SIG-M5 treated with dmso at 0.1 percent for 504 hours (cell line): ENCODE measurements at regions not wholly inside any gene's neighbourhood (a gene's known extent, or its start where the extent isn't known, plus 50 kb on each side); places are given as distances from the start of the nearest gene placed in this dataset.

Experiments
- DNase-seq: peaks from one replicate; lab custom pipeline; 2025; ENCODE audit not compliant: unreplicated experiment; lab: John Stamatoyannopoulos, UW

DNA sequence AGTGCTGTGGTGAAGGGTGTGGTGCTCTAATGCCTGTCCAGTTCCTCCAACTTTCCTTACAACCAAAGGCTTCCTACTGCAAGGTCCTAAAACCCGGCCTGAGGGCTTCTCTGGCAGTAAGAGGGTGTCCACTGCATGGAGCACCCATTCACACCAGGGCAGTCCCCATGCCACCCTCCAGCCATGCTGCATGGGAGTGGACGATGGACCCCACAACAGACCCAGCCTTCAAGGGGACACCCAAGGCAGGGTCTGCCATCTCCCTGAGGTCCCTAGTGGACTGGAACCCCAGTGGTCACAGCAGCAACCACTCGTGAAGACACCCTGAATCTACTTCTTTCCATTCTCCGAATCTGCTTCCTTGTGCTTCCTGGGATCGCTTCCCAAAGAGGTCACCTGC, 117.6 kb upstream of the SOX1 start:
- no peak for DNase-seq

DNA sequence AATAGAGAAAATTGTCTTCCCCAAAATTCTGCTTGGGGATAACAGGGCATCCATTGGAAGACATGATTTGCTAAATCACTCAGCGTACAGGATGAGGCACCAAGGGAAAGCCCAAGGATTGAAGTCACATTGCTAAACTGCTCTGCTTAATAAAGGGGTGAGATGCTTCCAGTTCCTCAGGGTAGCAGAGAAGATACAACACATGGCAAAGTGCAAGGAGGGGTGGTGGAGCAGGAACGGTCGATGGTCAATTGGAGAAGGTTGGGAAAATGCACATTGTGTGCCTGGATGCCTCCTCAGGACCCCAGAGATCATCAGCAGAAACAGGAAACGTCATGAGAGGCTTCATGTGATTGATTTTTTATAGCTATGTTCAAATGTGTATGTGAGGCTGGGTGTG, 116.3 kb upstream of the SOX1 start:
- DNase-seq = no peak

DNA sequence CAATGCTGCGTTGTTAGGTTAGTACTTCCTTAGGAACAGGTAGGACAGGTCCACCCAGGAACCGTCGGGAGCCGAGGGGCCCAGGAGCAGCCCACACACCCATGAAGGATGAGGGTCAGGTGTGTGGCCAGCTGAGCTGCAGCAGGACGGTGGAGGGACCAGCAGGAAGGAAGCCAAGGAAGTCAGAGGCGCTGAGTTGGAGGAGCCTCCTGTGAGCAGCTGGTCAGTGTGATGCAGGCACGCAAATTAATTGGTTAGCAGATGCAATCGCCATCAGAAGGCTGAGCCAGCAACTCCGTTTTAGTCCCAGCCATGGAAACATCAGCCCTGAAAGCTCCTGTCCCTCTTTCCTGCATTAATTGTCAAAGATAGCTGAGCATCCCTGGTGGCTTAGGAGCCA, 114.9 kb upstream of the SOX1 start:
- no peak for DNase-seq

DNA sequence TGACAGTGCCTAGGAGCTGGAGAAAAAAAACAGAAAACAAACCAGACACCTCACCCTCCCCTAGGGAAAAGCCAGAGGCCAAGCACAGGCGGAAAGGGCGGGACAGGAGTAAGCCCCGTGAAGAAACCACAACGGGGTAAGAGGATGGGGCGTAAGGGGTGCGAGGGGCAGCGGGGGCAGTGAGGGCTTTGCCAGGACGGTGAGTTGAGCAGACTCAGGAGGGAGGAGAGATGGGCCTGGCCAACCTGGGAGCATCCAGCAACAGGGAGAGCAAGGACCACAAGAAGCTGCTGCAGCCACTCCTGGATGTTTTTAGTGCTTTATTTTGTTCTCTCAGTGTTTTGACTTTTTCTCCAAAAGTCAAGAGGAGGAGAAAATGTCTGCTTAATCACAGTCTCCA, 114.1 kb upstream of the SOX1 start:
- DNase-seq = no peak

DNA sequence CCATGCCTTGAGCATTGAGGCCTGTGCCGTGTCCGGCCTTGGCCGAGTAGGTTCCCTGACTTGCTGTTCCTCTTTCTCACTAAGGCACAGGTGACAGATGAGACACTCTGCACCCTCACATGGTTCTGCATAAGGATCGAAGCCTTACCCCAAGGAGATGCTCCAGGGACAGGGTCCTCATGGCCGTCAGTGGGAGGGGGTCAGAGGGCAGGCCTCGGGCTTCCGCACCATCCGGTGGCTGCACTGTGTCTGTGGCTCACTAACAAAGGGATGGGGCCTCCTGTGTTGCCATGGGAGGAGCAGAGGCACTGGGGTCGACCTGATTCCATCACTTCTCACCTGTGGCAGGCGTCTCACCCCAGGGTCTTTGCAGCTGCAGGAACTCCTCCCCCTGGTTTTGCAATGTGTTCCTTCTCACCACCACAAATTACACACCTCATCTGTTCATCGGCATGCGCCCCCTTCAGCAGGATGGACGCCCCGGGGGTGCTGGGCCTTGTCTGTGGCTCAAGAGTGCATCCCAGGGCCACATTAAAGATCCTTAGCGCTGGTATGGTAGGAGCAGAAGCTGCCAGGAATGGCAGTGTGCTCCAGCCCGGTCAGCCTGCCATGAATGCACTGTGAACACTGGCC, 113.3 kb upstream of the SOX1 start:
- DNase-seq = no peak

DNA sequence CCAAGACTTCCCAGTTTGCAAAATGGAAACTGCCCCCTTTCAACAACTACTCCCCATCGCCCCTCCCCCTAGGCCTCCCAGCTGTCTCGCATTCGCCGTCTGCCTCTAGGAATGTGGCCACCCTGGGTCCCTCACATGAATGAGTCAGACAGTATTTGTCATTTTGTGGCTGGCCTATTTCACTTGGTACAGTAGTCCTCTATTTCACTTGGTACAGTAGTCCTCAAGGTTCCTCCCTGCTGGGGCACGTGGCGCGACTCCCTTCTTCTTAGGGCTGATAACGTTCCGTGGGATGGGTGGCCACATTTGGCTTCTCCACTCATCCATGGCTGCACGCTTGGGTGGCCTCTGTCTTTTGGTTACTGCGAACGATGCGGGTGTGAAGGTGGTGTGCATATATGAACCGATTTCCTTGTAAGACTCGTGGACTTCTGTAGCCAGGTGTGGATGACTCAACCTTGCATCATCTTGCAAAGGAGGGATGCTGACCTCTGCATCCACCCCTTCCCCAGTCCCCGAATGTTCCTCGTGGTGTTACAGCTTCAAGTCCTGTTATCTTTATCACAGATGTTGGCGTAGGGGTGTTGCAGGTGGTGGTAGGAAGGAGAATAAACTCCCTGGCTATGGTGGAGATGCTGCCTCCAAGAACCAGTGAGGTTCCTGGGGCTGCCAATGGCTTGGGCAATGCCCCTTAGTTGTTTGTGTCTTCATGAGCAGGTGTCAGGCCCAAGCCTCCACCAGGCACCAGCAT, 112.1 kb upstream of the SOX1 start:
- no peak for DNase-seq

DNA sequence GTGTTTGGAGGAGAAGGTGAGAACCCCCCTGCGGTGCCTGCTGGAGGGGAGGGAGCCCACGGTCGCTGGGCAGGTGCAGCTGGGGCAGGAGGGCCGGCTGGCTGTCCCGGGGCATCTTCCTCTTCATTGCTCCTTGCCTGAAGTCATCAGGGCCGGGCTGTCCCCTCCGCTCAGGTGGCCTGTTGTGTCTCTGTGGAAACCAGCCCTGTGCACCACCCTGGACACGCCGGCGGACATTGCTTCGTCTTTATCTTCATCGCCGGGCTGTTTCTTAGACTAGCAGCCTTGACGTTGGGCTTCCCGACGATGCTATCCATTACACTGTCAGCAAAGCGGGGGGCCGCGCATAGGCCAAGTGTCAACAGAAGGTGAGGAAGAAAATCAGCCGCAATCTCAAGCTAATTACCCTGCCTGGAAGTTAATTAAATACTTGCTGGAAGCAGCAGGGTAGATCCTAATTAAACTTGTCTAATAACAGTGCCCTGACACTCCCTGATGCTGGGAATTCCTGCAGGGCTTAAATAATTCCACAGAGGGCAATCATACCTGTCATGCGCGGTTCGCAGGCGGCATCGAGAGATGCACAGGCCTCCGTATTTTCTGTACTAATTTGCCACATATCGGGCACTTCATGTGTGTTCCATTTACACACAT, 111.4 kb upstream of the SOX1 start:
- no peak for DNase-seq

DNA sequence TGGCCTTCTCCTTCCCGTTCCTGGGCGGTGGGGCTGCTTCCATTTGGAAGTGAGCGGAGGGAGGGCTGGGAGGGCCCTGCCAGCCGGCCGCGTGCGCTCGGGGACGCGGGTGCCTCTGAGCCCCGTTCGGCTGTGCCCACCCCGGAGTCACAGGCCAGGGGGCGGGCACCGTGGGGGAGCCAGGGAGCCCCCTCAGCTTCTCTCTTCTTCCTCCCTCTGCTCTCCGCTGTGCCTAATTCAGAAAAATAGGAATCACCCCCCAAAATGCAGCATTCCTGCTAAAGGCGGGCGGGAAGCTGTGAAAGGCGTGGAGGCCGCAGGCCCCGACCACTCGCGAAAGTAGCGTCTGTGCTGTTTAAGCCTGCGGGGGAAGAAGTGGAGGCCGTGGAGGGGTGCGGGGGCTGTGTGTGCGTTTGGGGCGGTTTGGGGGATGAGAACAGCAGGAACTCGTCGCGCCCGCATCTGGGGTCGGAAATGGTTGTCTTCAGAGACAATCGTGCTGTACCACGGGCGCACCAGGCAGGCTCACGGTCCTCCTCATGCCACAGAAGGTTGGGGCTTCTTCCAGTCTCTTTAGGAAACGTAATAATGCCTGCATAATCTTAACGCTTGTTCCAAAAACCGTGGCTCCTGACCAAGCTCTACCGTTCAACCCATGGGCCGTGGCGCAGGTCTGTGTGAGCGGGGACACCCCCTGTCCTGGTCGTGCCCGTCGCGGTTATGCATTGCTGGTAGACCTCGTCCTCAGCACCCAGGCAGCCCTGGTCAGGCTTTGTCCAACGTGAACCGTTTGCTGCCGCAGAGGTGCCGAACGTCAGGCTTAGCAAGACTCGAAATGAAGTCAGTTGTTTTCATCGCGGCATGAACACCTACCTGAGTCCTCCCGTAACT, 110.4 kb upstream of the SOX1 start:
- DNase-seq = no peak

DNA sequence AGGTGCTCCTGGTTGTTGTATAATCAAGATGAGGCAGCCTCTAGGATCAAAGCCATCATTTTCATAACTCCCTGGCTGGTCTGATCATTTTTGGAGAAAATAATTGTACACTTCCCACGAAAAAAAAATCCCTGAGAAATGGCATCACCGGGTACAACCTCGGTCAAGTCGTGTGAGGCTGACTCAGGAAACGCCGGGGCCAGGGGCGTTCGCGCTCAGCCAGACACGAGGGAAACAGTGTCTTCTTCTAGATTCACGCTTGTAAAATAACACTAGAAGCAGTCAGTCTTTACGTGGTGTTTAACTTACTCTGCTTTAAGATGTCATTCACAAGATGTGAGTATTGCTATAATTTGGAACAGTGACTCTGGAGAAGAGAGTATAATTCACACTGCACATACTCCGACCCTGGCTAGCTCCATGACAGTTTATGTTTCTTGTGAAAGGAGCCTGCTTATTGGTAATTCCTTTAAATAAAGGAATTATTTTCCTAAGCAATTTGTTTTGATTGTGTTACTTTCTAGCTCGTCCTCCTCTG, 109.0 kb upstream of the SOX1 start:
- no peak for DNase-seq

DNA sequence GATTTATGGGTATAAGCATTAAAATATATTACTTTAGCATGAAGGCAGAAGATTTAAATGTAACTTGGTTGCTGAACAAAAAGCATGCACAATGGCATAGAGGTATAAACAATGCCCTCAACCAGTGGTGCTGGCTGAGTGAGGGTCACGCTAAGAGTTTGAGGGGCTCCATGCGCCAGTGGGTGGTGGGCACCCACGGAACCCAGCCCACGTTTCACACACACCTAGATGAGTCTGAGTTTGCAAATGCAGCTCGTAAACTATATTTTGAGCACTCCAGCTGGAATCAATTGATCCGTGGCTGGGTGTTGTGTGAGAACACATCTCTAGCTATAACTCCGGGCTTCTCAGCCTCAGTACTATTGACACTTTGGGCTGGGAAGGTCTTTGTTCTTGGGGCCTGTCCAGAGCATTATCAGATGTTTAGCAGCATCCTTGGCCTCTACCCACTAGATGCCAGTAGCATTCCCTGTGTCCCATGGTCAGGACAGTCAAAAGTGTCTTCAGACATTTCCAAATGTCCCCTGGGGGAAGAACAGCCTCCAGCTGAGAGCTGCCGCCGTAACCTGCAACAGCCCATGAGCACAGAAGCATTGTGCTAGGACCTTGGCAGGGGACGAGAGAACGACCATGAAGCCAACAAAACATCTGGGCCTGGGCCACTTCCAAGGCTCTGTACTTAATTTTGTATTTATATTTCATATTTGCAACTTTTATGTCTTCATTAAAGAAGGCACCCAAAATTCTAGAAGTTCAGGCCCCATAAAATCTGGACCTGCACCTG, 108.1 kb upstream of the SOX1 start:
- no peak for DNase-seq

DNA sequence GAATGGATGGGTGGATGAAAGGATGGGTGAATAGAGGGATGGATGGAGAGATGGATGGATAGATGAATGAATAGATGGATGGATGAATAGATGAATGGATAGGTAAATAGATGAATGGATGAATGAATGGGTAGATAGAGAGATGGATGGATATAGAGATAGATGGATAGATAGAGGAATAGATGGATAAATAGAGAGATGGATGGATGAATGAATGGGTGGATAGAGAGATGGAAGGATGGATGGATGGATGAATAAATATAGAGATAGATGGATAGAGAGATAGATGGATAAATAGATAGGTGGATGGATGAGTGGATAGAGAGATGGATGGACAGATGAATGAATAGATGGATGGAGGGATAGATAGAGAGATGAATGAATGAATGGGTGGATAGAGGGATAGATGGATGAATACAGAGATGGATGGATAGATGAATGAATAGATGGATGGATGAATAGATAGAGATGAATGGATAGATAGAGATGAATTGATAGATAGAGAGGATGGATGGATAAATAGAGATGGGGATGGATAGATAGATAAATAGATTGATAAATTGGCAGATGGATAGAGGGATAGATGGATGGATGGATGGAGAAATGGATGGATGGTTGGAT, 106.7 kb upstream of the SOX1 start:
- DNase-seq = no peak

DNA sequence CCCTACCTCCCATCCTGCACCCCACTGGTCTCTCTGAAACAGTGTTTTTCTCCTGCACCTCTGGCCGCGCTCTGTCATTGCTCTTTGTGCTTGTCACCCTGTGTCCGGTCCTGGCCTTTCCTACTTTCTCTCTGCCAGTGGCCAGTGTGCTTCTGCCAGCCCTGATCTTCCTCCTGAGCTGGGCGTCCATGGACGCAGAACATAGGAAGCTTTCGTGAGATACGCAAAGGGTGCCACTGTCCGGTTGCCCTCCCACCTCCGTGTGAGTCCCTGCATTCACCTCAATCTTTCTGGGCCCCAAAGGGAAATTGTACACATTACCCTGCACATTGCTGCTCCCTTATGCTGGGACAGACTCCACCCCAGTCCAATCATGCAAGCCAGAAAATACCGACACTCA, 105.7 kb upstream of the SOX1 start:
- DNase-seq = no peak

DNA sequence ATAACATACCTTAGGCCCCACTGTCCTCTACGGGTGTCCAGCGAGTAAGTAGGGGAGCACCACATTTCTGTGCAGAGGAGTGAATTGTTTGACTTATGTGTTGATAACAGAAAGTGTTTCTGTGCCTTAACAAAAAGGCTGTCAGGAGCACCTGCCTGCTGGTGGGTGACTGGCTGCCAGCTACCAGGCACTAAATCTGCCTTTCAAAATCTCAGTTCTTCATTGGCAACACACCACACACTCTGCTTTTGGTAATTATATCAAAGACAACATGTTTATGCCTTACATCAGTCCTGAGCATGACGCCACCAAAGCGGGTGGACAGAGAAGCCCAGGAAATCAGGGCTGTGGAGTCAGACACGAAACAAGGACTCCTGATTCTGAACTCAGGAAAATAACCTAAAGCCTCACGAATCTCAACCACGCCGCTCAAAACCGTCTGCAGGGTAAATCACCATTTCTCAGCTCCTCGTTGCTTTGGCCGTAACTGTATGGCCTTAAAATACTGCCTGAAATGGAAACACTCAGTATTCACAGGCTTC, 105.2 kb upstream of the SOX1 start:
- no peak for DNase-seq

DNA sequence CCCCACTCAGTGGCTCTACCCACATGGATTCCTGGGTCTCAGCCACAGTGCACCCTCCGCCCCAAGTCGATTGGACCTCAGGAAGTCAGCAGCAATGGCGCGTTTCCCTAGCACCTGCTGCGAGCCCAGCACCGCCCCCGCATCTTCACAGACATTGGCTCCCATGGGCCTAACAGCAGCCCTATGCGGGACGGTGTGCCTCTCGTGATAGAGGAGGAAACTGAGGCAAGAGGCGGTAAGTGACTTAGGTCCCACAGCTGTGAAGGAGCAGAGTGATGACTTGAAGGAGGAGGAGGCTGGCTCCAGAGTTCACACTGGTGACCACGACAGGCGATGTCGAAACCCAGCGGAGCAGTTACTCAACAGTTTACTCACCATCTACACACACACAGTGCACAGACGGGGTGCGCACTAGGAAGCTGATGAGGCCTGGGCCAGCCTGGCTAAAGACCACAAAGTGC, 104.5 kb upstream of the SOX1 start:
- DNase-seq = peak; percentile 9

DNA sequence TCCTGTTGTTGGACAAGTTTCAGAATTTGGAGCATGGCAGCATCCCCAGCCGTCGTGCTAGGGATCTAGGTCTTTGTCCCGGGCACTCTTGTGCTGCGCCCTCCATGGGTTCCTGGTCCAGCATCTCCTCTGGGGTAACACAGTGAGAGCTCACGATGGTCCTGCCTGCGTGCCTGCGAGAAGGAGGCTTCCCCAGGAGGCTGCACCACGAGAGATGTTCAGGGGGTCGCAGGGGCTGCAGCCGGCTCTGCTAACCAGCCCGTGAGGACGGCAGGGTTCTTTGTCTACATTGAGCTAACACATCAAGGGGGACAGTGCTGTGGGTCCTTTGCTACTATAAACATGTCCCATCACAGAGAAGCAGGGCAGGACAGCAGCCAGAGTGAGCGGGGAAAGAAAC, 103.9 kb upstream of the SOX1 start:
- DNase-seq = no peak

DNA sequence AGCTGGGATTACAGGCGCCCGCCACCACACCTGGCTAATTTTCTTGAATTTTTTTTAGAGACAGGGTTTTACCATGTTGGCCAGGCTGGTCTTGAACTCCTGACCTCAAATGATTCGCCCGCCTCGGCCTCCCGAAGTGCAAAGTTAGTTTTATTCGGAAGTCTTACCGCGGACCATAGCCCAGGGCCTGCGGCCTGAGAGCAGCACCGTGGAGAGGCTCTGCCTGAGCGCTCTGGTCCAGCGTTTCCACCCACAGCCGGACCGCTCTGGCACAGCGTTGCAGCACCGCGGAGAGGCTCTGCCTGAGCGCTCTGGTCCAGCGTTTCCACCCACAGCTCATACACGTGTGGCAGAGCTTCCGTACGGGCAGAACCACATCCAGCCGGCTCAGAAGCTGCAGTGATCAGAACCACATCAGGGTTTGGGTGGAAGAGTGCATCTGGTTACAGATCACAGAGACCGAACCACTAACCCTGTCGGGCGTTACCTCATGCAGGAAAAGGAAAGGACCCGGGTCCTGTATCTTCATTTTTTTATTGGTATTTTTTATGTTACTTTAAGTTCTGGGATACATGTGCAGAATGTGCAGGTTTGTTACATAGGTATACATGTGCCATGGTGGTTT, 102.4 kb upstream of the SOX1 start:
- no peak for DNase-seq

DNA sequence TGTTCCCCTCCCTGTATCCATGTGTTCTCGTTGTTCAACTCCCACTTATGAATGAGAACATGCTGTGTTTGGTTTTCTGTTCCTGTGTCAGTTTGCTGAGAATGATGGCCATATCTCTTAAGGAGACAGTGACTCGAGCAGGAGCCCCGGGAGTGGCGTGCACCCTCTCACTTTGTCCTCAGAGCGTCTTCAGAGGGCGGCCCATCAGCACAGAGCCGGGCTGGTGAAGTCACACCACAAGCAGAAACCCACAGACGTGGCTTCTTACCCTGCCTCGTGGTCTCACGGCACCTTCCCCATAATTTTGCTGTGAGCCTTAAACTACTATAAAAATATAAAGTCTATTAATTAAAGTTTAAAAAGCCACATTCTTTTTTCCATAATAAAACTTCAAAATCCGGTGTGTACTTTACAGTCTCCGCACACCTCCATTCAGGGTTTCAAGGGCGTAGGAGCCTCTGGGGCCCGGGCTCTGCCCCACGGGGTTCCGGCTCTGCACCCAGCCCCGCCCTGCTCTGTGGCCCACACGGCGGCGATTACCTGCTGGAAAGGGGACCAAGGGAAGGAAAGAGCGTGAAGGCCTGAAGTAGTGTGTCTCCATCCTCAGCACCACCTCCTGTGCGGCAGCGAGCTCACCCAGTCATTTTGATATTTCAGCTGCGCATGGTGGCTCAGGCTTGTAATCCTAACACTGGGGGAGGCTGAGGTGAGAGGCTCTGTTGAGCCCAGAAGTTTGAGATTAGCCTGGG, 101.3 kb upstream of the SOX1 start:
- no peak for DNase-seq

DNA sequence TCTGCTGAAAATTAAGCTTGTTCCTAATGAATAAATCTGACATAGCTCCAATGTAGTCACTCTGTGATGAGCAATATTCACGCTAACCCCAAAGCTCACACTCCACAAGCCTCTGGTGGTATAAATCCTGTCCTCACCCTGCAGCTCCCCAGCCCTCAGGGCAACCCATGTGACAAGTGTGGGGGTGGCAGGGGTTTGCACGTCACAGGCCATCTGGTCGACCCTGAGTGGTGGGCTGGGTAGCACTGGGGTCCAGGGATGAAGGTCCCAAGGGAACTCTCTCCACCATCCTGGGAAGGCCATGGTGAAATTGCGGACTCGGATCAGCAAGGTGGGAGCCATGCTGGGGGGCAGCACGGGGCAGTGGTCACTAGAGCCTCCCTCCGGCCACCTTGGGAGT, 100.0 kb upstream of the SOX1 start:
- no peak for DNase-seq
